ENCODE measurements at regions not wholly inside any gene's neighbourhood (a gene's known extent, or its start where the extent isn't known, plus 50 kb on each side); places are given as distances from the start of the nearest gene placed in this dataset.

GRCh38 chr1:233540816-233541215 is 73.1 kb upstream of the KCNK1 start:
- TF ChIP-seq EZH2phosphoT487 (IDR thresholded peaks at IDR 0.05; ENCODE audit: borderline replicate concordance) = no peak
- TF ChIP-seq SP1 (IDR thresholded peaks at IDR 0.05; ENCODE audit: low read depth) = no peak
- no peak for TF ChIP-seq SRF (IDR thresholded peaks at IDR 0.05; ENCODE audit: low read depth)
- no peak for TF ChIP-seq EZH2 (IDR thresholded peaks at IDR 0.05)
- TF ChIP-seq POLR2A (IDR thresholded peaks at IDR 0.05; ENCODE audit: borderline replicate concordance, extremely low read depth, insufficient read depth, insufficient read length) = no peak
- TF ChIP-seq MAX (IDR thresholded peaks at IDR 0.05) = no peak
- no peak for TF ChIP-seq CTCF (IDR thresholded peaks at IDR 0.05 in 2 of 3, conservative IDR thresholded peaks at IDR 0.05 in 1 of 3; ENCODE audit: borderline replicate concordance in 1 of 3, insufficient read depth in 1 of 3, low read depth in 2 of 3, low read length in 2 of 3)
- TF ChIP-seq RAD21 (IDR thresholded peaks at IDR 0.05; ENCODE audit: low read depth) = no peak
- TF ChIP-seq CBX3 (IDR thresholded peaks at IDR 0.05; ENCODE audit: low read depth) = no peak
- TF ChIP-seq ZFX (IDR thresholded peaks at IDR 0.05) = no peak
- no peak for TF ChIP-seq ELF1 (IDR thresholded peaks at IDR 0.05; ENCODE audit: borderline replicate concordance, low read depth)
- TF ChIP-seq ZBTB33 (IDR thresholded peaks at IDR 0.05; ENCODE audit: extremely low read depth, insufficient replicate concordance, low read length) = no peak
- TF ChIP-seq POLR2AphosphoS5 (IDR thresholded peaks at IDR 0.05; ENCODE audit: low read depth, low read length) = no peak
- TF ChIP-seq TCF7L2 (IDR thresholded peaks at IDR 0.05; ENCODE audit: borderline replicate concordance, extremely low read depth, insufficient read depth, insufficient read length) = no peak
